ENCODE measurements at regions not wholly inside any gene's neighbourhood (a gene's known extent, or its start where the extent isn't known, plus 50 kb on each side); places are given as distances from the start of the nearest gene placed in this dataset.

GRCh38 chr16:73313950-73314349 lies 266.0 kb upstream of the ZFHX3 start:
- Histone ChIP-seq H3K4me1 (ENCODE audit: control insufficient read depth in 2 of 2, insufficient read depth in 2 of 2, low read length in 2 of 2) (no peaks in the 10 kb centered on the region), H3K9me3 (ENCODE audit: control insufficient read depth in 2 of 2, insufficient read depth in 1 of 2, low read length in 1 of 2) (no peaks in the 10 kb centered on the region), H3K27ac (ENCODE audit: low read depth in 1 of 2, low read length in 1 of 2) (no peak overlapping the region), H3K4me3 (ENCODE audit: low read length in 2 of 2) (no peak overlapping the region), H3K27me3 (ENCODE audit: control insufficient read depth in 2 of 2, insufficient read depth in 1 of 2, low read length in 1 of 2) (no peaks in the 10 kb centered on the region), H3K36me3 (ENCODE audit: control insufficient read depth in 2 of 2, insufficient read depth in 2 of 2, low read length in 1 of 2) (no peaks in the 10 kb centered on the region)
- no peak for DNase-seq (ENCODE audit: low read depth in 6 of 9, low spot score in 9 of 9)
- WGBS: 97% methylated on average over 2 of the region's 2 CpGs

- DNase-seq (ENCODE audit: low read depth in 6 of 9, low spot score in 9 of 9): no peak
- Histone ChIP-seq H3K36me3 (ENCODE audit: control insufficient read depth in 2 of 2, insufficient read depth in 2 of 2, low read length in 1 of 2) (no peaks in the 10 kb centered on the region), H3K4me3 (ENCODE audit: low read length in 2 of 2) (no peak overlapping the region), H3K27me3 (ENCODE audit: control insufficient read depth in 2 of 2, insufficient read depth in 1 of 2, low read length in 1 of 2) (no peaks in the 10 kb centered on the region), H3K4me1 (ENCODE audit: control insufficient read depth in 2 of 2, insufficient read depth in 2 of 2, low read length in 2 of 2) (no peaks in the 10 kb centered on the region), H3K27ac (ENCODE audit: low read depth in 1 of 2, low read length in 1 of 2) (no peak overlapping the region), H3K9me3 (ENCODE audit: control insufficient read depth in 2 of 2, insufficient read depth in 1 of 2, low read length in 1 of 2) (no peaks in the 10 kb centered on the region)
- WGBS: 94% methylated on average over 10 of the region's 10 CpGs
These were observed 264.2 kb upstream of the ZFHX3 start for GRCh38 chr16:73311857-73312723.

GRCh38 chr16:73308771-73309170 lies 260.8 kb upstream of the ZFHX3 start:
- H3K4me3 ChIP-seq (ENCODE audit: low read length in 2 of 2): no peak overlapping the region
- no peak overlapping the region for H3K27ac ChIP-seq (ENCODE audit: low read depth in 1 of 2, low read length in 1 of 2)
- H3K9me3 ChIP-seq (ENCODE audit: control insufficient read depth in 2 of 2, insufficient read depth in 1 of 2, low read length in 1 of 2): no peaks in the 10 kb centered on the region
- no peaks in the 10 kb centered on the region for H3K27me3 ChIP-seq (ENCODE audit: control insufficient read depth in 2 of 2, insufficient read depth in 1 of 2, low read length in 1 of 2)
- no peak for DNase-seq (ENCODE audit: low read depth in 6 of 9, low spot score in 9 of 9)
- no peaks in the 10 kb centered on the region for H3K36me3 ChIP-seq (ENCODE audit: control insufficient read depth in 2 of 2, insufficient read depth in 2 of 2, low read length in 1 of 2)
- no peaks in the 10 kb centered on the region for H3K4me1 ChIP-seq (ENCODE audit: control insufficient read depth in 2 of 2, insufficient read depth in 2 of 2, low read length in 2 of 2)

- no peaks in the 10 kb centered on the region for H3K27me3 ChIP-seq (ENCODE audit: control insufficient read depth in 2 of 2, insufficient read depth in 1 of 2, low read length in 1 of 2)
- no peak overlapping the region for H3K27ac ChIP-seq (ENCODE audit: low read depth in 1 of 2, low read length in 1 of 2)
- WGBS: 11% methylated on average over 1 of the region's 1 CpG
- H3K4me1 ChIP-seq (ENCODE audit: control insufficient read depth in 2 of 2, insufficient read depth in 2 of 2, low read length in 2 of 2): no peaks in the 10 kb centered on the region
- H3K36me3 ChIP-seq (ENCODE audit: control insufficient read depth in 2 of 2, insufficient read depth in 2 of 2, low read length in 1 of 2): no peaks in the 10 kb centered on the region
- DNase-seq (ENCODE audit: low read depth in 6 of 9, low spot score in 9 of 9): no peak
- no peaks in the 10 kb centered on the region for H3K9me3 ChIP-seq (ENCODE audit: control insufficient read depth in 2 of 2, insufficient read depth in 1 of 2, low read length in 1 of 2)
- no peak overlapping the region for H3K4me3 ChIP-seq (ENCODE audit: low read length in 2 of 2)
These were observed 259.0 kb upstream of the ZFHX3 start for GRCh38 chr16:73306901-73307413.

- H3K9me3 ChIP-seq (ENCODE audit: control insufficient read depth in 2 of 2, insufficient read depth in 1 of 2, low read length in 1 of 2): no peaks in the 10 kb centered on the region
- 88% methylated on average over 14 of the region's 14 CpGs for WGBS
- no peak for DNase-seq (ENCODE audit: low read depth in 6 of 9, low spot score in 9 of 9)
- no peak overlapping the region for H3K4me3 ChIP-seq (ENCODE audit: low read length in 2 of 2)
- H3K4me1 ChIP-seq (ENCODE audit: control insufficient read depth in 2 of 2, insufficient read depth in 2 of 2, low read length in 2 of 2): no peaks in the 10 kb centered on the region
- H3K36me3 ChIP-seq (ENCODE audit: control insufficient read depth in 2 of 2, insufficient read depth in 2 of 2, low read length in 1 of 2): no peaks in the 10 kb centered on the region
- H3K27me3 ChIP-seq (ENCODE audit: control insufficient read depth in 2 of 2, insufficient read depth in 1 of 2, low read length in 1 of 2): no peaks in the 10 kb centered on the region
- no peak overlapping the region for H3K27ac ChIP-seq (ENCODE audit: low read depth in 1 of 2, low read length in 1 of 2)
These were observed 256.3 kb upstream of the ZFHX3 start for GRCh38 chr16:73304008-73304774.

- DNase-seq (ENCODE audit: low read depth in 6 of 9, low spot score in 9 of 9): no peak
- Histone ChIP-seq H3K36me3 (ENCODE audit: control insufficient read depth in 2 of 2, insufficient read depth in 2 of 2, low read length in 1 of 2) (no peaks in the 10 kb centered on the region), H3K4me1 (ENCODE audit: control insufficient read depth in 2 of 2, insufficient read depth in 2 of 2, low read length in 2 of 2) (no peaks in the 10 kb centered on the region), H3K27me3 (ENCODE audit: control insufficient read depth in 2 of 2, insufficient read depth in 1 of 2, low read length in 1 of 2) (no peaks in the 10 kb centered on the region), H3K27ac (ENCODE audit: low read depth in 1 of 2, low read length in 1 of 2) (no peak overlapping the region), H3K4me3 (ENCODE audit: low read length in 2 of 2) (no peak overlapping the region), H3K9me3 (ENCODE audit: control insufficient read depth in 2 of 2, insufficient read depth in 1 of 2, low read length in 1 of 2) (no peaks in the 10 kb centered on the region)
- 98% methylated on average over 3 of the region's 3 CpGs for WGBS
These were observed 255.0 kb upstream of the ZFHX3 start for GRCh38 chr16:73302942-73303341.

GRCh38 chr16:73301984-73302383 lies 254.1 kb upstream of the ZFHX3 start:
- Histone ChIP-seq H3K4me1 (ENCODE audit: control insufficient read depth in 2 of 2, insufficient read depth in 2 of 2, low read length in 2 of 2) (no peaks in the 10 kb centered on the region), H3K4me3 (ENCODE audit: low read length in 2 of 2) (no peak overlapping the region), H3K36me3 (ENCODE audit: control insufficient read depth in 2 of 2, insufficient read depth in 2 of 2, low read length in 1 of 2) (no peaks in the 10 kb centered on the region), H3K27me3 (ENCODE audit: control insufficient read depth in 2 of 2, insufficient read depth in 1 of 2, low read length in 1 of 2) (no peaks in the 10 kb centered on the region), H3K27ac (ENCODE audit: low read depth in 1 of 2, low read length in 1 of 2) (no peak overlapping the region), H3K9me3 (ENCODE audit: control insufficient read depth in 2 of 2, insufficient read depth in 1 of 2, low read length in 1 of 2) (no peaks in the 10 kb centered on the region)
- 96% methylated on average over 2 of the region's 2 CpGs for WGBS
- no peak for DNase-seq (ENCODE audit: low read depth in 6 of 9, low spot score in 9 of 9)

- Histone ChIP-seq H3K27ac (ENCODE audit: low read depth in 1 of 2, low read length in 1 of 2) (no peak overlapping the region), H3K4me1 (ENCODE audit: control insufficient read depth in 2 of 2, insufficient read depth in 2 of 2, low read length in 2 of 2) (no peaks in the 10 kb centered on the region), H3K4me3 (ENCODE audit: low read length in 2 of 2) (no peak overlapping the region), H3K36me3 (ENCODE audit: control insufficient read depth in 2 of 2, insufficient read depth in 2 of 2, low read length in 1 of 2) (no peaks in the 10 kb centered on the region), H3K27me3 (ENCODE audit: control insufficient read depth in 2 of 2, insufficient read depth in 1 of 2, low read length in 1 of 2) (no peaks in the 10 kb centered on the region), H3K9me3 (ENCODE audit: control insufficient read depth in 2 of 2, insufficient read depth in 1 of 2, low read length in 1 of 2) (no peaks in the 10 kb centered on the region)
- no peak for DNase-seq (ENCODE audit: low read depth in 6 of 9, low spot score in 9 of 9)
- WGBS: 93% methylated on average over 7 of the region's 7 CpGs
These were observed 251.4 kb upstream of the ZFHX3 start for GRCh38 chr16:73299346-73299745.

GRCh38 chr16:73298562-73298961 lies 250.6 kb upstream of the ZFHX3 start:
- Histone ChIP-seq H3K27me3 (ENCODE audit: control insufficient read depth in 2 of 2, insufficient read depth in 1 of 2, low read length in 1 of 2) (no peaks in the 10 kb centered on the region), H3K9me3 (ENCODE audit: control insufficient read depth in 2 of 2, insufficient read depth in 1 of 2, low read length in 1 of 2) (no peaks in the 10 kb centered on the region), H3K4me3 (ENCODE audit: low read length in 2 of 2) (no peak overlapping the region), H3K4me1 (ENCODE audit: control insufficient read depth in 2 of 2, insufficient read depth in 2 of 2, low read length in 2 of 2) (no peaks in the 10 kb centered on the region), H3K36me3 (ENCODE audit: control insufficient read depth in 2 of 2, insufficient read depth in 2 of 2, low read length in 1 of 2) (no peaks in the 10 kb centered on the region), H3K27ac (ENCODE audit: low read depth in 1 of 2, low read length in 1 of 2) (no peak overlapping the region)
- WGBS: 76% methylated on average over 3 of the region's 3 CpGs
- DNase-seq (ENCODE audit: low read depth in 6 of 9, low spot score in 9 of 9): peak in 1 of 9 donors; percentile 2

Measured in thymus (tissue), 11 donors.